HFFc6 (cell line): ENCODE measurements at regions not wholly inside any gene's neighbourhood (a gene's known extent, or its start where the extent isn't known, plus 50 kb on each side); places are given as distances from the start of the nearest gene placed in this dataset.

Experiments
- DNase-seq: peaks from one replicate; pipeline ENCODE4 v3.0.0-alpha.2; 2018
- H3K27ac Mint-ChIP-seq: 2 replicates; pipeline ENCODE4 v1.8.0; 2020; ENCODE audit warnings: mild to moderate bottlenecking, mixed read lengths
- H3K27me3 Mint-ChIP-seq: 2 replicates; pipeline ENCODE4 v1.8.0; 2021; ENCODE audit warnings: mild to moderate bottlenecking, moderate library complexity, mixed read lengths; ENCODE audit not compliant: insufficient read depth
- H3K36me3 Mint-ChIP-seq: 2 replicates; pipeline ENCODE4 v1.8.0; 2021; ENCODE audit warnings: low read depth, mixed read lengths
- H3K4me1 Mint-ChIP-seq: 2 replicates; pipeline ENCODE4 v1.8.0; 2020; ENCODE audit warnings: low read depth, mixed read lengths
- H3K4me3 Mint-ChIP-seq: 2 replicates; pipeline ENCODE4 v1.8.0; 2020; ENCODE audit warnings: mild to moderate bottlenecking, moderate library complexity, mixed read lengths
- H3K9me3 Mint-ChIP-seq: 2 replicates; pipeline ENCODE4 v1.8.0; 2020; ENCODE audit warnings: mild to moderate bottlenecking, mixed read lengths
- TF ChIP-seq, protein P1 (sequence below): fragments of 200-600 bp; sonication (generic); IDR thresholded peaks from 2 replicates; pipeline ENCODE4 v1.5.0; 2021; ENCODE audit warnings: antibody characterized with exemption, mild to moderate bottlenecking

DNA sequence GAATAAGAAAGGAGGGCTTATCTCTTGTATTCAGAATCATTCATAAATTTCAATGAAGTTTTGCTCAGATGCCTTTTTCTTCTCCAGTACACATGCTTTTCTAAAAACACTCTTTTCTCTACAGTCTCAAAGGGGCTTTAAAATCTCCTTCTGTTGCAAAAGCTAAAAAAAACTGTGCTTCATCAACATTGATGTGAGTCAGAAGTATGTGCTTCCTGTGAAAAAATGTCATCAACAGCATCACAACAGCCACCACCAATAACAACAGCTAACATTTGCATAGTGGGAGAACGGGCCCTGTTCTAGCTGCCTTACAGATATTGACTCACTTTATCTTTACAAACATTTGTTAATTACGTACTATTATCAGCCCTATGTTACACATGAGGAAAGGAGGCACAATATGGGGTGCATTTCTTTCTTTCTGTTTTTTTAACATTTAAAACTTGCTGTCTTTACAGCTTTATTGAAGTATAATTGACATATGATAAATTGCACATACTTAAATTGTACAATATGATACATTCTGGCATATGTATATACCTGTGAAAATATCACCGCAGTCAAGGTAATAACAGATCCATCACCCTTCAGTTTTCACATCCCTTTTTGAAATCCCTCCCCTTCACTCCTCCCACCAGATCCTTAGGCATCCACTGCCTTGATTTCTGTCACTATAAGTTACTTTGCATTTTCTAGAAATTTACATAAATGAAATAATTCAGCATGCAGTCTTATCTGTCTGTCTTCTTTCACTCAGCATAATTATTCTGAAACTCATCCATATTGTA is 1605.4 kb upstream of the LRRTM3 start:
- Mint-ChIP-seq H3K27ac (no peak overlapping the region), H3K4me1 (no peaks in the 10 kb centered on the region), H3K9me3 (peaks cover 21% of the 10 kb centered on the region), H3K36me3 (no peaks in the 10 kb centered on the region), H3K4me3 (no peak overlapping the region), H3K27me3 (no peaks in the 10 kb centered on the region)
- DNase-seq = no peak
- TF ChIP-seq, protein P1, sequence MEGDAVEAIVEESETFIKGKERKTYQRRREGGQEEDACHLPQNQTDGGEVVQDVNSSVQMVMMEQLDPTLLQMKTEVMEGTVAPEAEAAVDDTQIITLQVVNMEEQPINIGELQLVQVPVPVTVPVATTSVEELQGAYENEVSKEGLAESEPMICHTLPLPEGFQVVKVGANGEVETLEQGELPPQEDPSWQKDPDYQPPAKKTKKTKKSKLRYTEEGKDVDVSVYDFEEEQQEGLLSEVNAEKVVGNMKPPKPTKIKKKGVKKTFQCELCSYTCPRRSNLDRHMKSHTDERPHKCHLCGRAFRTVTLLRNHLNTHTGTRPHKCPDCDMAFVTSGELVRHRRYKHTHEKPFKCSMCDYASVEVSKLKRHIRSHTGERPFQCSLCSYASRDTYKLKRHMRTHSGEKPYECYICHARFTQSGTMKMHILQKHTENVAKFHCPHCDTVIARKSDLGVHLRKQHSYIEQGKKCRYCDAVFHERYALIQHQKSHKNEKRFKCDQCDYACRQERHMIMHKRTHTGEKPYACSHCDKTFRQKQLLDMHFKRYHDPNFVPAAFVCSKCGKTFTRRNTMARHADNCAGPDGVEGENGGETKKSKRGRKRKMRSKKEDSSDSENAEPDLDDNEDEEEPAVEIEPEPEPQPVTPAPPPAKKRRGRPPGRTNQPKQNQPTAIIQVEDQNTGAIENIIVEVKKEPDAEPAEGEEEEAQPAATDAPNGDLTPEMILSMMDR = no peak

DNA sequence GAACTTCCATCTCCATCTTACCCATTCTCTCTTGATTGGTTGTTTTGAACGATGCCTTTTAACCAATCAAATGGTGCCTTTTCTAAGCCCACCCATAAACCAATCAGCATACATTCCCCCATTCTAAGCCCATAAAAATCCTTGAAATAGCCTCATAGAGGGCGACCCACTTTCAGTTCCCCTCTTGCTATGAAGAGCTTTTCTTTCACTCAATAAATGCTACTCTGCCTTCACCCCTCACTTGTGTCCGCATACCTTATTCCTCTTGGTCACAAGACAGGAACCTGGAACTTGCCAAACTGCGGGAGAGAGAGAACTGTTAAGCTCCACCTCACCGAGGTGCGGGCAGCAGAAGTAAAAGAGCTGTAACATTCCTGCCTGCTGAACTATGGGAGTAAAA is 1602.0 kb upstream of the LRRTM3 start:
- Mint-ChIP-seq H3K27me3 (no peaks in the 10 kb centered on the region), H3K27ac (no peak overlapping the region), H3K36me3 (no peaks in the 10 kb centered on the region), H3K4me3 (no peak overlapping the region), H3K4me1 (no peaks in the 10 kb centered on the region), H3K9me3 (peaks cover 24% of the 10 kb centered on the region)
- TF ChIP-seq, protein P1 = no peak
- DNase-seq = no peak

DNA sequence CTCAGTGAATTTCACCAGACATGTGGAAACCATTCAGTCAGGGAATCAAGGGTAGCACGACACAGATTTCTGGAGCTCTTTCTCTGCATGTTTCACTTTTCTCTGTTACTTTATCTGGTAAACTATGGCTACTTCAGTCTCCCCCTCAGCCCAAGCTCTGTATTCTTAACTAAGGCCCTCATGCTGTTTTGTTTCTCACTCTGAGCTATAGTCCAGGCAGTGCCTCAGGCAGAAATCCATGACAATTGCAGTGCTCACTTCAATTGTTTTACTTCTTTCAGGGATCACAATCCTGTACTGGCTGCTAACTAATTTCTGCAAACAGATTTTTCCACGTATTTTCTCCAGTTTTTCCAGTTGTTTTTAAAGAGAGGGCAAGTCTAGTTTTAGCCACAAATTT is 1599.9 kb upstream of the LRRTM3 start:
- no peaks in the 10 kb centered on the region for H3K27me3 Mint-ChIP-seq
- H3K4me1 Mint-ChIP-seq = no peaks in the 10 kb centered on the region
- no peak overlapping the region for H3K4me3 Mint-ChIP-seq
- TF ChIP-seq, protein P1 = no peak
- H3K36me3 Mint-ChIP-seq = no peaks in the 10 kb centered on the region
- peaks cover 17% of the 10 kb centered on the region for H3K9me3 Mint-ChIP-seq
- no peak overlapping the region for H3K27ac Mint-ChIP-seq
- DNase-seq = no peak

DNA sequence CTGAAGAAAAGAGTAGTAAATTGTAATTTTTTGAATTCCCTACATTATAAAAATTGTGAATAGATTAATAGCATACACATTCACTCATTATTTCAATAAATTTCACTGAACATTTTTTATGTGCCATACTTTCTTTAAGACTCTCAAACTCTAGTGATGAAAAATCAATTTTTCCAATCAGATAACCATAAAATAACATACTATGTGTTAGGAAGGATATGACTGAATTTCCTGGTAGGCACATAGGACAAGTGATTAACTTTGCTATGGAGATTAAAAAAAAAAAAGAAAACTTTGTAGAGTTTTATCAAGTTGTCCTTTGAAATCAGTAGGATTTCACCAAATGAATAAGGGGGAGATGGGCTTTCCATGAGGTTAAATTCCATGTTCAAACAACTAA is 1597.3 kb upstream of the LRRTM3 start:
- no peak overlapping the region for H3K27ac Mint-ChIP-seq
- TF ChIP-seq, protein P1 = no peak
- no peaks in the 10 kb centered on the region for H3K4me1 Mint-ChIP-seq
- peaks cover 13% of the 10 kb centered on the region for H3K9me3 Mint-ChIP-seq
- no peaks in the 10 kb centered on the region for H3K27me3 Mint-ChIP-seq
- no peak for DNase-seq
- no peak overlapping the region for H3K4me3 Mint-ChIP-seq
- H3K36me3 Mint-ChIP-seq = no peaks in the 10 kb centered on the region

DNA sequence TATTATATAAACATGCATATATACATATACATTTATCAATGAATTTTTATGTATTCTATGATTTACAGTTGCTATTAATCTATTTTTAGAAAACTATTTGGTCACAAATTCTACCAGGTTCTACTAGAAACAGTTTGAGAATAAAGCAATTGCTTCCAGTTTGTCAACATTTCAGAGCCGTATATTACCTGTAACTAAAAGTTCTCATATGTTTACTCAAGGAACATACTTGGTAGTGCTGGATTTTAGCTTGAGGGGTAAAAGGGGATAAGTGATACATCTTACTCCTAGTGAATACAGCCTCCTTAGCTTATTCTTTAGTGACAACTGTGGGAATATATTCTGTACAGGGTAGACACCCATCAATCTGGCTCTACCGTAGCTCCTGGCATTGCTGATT is 1590.5 kb upstream of the LRRTM3 start:
- TF ChIP-seq, protein P1 = no peak
- Mint-ChIP-seq H3K4me3 (no peak overlapping the region), H3K27me3 (no peaks in the 10 kb centered on the region), H3K27ac (no peak overlapping the region), H3K4me1 (no peaks in the 10 kb centered on the region), H3K9me3 (peaks cover 10% of the 10 kb centered on the region), H3K36me3 (no peaks in the 10 kb centered on the region)
- DNase-seq = no peak
